ENCODE measurements at regions not wholly inside any gene's neighbourhood (a gene's known extent, or its start where the extent isn't known, plus 50 kb on each side); places are given as distances from the start of the nearest gene placed in this dataset.

DNA sequence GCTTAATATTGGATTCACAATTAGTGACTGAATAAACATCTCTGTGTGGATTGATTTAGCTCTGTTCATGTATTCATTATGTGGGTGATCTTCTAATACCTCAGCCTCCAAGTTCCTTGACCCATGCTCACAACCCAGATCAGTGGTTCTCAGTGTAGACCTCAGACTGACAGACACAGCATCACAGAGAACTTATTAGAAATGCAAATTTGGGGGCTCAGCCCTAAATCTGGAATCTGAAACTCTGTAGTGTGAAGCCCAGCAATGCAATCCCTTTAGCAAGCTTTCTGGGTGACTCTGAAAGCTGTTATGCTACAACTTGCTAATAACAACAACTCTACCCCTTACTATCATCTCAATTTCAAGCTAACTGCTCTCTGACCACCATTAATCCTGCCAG is 273.1 kb upstream of the FANCL start:
- ATAC-seq = no peak
- Histone ChIP-seq H3K4me1 (no peaks in the 10 kb centered on the region), H3K9me3 (no peaks in the 10 kb centered on the region), H3K36me3 (no peaks in the 10 kb centered on the region), H3K4me3 (no peak overlapping the region), H3K27ac (no peak overlapping the region), H3K27me3 (no peaks in the 10 kb centered on the region)
- TF ChIP-seq, protein P1, sequence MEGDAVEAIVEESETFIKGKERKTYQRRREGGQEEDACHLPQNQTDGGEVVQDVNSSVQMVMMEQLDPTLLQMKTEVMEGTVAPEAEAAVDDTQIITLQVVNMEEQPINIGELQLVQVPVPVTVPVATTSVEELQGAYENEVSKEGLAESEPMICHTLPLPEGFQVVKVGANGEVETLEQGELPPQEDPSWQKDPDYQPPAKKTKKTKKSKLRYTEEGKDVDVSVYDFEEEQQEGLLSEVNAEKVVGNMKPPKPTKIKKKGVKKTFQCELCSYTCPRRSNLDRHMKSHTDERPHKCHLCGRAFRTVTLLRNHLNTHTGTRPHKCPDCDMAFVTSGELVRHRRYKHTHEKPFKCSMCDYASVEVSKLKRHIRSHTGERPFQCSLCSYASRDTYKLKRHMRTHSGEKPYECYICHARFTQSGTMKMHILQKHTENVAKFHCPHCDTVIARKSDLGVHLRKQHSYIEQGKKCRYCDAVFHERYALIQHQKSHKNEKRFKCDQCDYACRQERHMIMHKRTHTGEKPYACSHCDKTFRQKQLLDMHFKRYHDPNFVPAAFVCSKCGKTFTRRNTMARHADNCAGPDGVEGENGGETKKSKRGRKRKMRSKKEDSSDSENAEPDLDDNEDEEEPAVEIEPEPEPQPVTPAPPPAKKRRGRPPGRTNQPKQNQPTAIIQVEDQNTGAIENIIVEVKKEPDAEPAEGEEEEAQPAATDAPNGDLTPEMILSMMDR (IDR thresholded peaks at IDR 0.05) = no peak
- intact Hi-C loops (cut with DNase I) = no loop called here
- DNase-seq = no peak

DNA sequence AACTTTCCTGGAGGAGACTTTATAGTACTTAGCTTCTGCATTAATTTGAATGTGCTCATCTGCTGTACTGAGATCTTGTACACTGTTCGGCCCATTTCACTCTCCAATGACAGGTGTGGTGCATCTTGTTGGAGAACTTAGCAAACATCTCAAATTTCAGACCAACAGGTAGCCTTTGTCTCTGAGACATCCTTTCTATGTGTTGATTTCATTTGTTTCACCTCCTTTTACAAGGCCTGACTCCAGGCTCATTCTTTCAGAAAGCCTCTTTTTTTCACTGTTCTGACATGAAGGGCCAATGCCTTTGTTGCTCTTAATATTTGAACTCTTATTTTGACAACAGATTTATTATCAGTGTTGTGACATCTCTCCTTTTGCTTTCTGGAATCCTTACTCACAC is 271.8 kb upstream of the FANCL start:
- intact Hi-C loops (cut with DNase I) = no loop called here
- H3K27me3 ChIP-seq = no peaks in the 10 kb centered on the region
- TF ChIP-seq, protein P1 (IDR thresholded peaks at IDR 0.05) = no peak
- no peak for ATAC-seq
- no peak for DNase-seq
- no peak overlapping the region for H3K27ac ChIP-seq
- WGBS, 2 donors = 91 to 97% methylated on average over 1 of the region's 1 CpG
- H3K4me1 ChIP-seq = no peaks in the 10 kb centered on the region
- H3K9me3 ChIP-seq = no peaks in the 10 kb centered on the region
- no peaks in the 10 kb centered on the region for H3K36me3 ChIP-seq
- H3K4me3 ChIP-seq = no peak overlapping the region

DNA sequence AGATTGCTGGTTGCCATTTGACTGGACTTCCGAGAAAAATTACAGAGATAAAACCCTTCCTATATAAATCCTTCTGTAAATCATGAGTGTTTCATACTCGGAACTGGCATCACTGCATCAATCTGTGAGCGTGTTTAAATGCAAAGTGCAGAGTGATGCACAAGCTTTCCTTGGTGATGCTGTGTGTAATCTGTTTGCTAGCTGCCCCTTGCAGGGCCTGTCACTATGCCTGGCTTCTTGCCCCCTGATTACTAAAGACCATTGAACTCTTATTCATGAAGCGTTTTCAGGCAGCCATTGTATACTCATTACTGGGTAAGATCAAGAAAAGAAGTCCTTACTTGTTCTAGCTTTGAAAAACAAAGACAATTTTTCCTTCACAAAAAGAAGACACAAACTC is 266.9 kb upstream of the FANCL start:
- 77 to 90% methylated on average over 4 of the region's 4 CpGs for WGBS, 2 donors
- no peak overlapping the region for H3K4me3 ChIP-seq
- TF ChIP-seq, protein P1 (IDR thresholded peaks at IDR 0.05) = no peak
- H3K36me3 ChIP-seq = no peaks in the 10 kb centered on the region
- DNase-seq = no peak
- H3K4me1 ChIP-seq = no peaks in the 10 kb centered on the region
- ATAC-seq = no peak
- intact Hi-C loops (cut with DNase I) = no loop called here
- H3K9me3 ChIP-seq = no peaks in the 10 kb centered on the region
- H3K27ac ChIP-seq = no peak overlapping the region
- H3K27me3 ChIP-seq = peaks cover 0 to 4% (median 0%) of the 10 kb centered on the region in 7 donors

DNA sequence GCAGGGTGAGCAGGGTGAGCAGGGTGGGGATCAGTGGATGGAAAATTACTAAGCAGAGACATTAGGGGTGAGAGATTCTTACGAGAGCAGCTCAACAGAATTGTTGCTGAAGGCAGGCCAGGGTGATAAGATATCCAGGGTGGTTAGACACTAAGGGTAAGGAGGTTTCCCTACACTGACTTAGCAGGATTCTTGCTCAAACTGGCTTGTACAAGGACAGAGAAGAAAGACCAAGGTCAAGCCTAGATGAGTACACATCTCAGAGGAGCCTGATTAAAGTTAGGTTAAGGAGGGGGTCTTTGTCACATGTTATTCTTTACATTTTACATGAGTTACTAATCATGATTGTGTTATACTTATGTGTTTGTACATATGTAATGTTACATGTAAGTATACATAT is 262.8 kb upstream of the FANCL start:
- ATAC-seq = no peak
- DNase-seq = no peak
- intact Hi-C loops (cut with DNase I) = no loop called here
- no peaks in the 10 kb centered on the region for H3K9me3 ChIP-seq
- H3K36me3 ChIP-seq = no peaks in the 10 kb centered on the region
- no peaks in the 10 kb centered on the region for H3K4me1 ChIP-seq
- H3K27me3 ChIP-seq = peaks cover 0 to 10% (median 0%) of the 10 kb centered on the region in 7 donors
- no peak overlapping the region for H3K27ac ChIP-seq
- WGBS, 2 donors = 47 to 54% methylated on average over 1 of the region's 1 CpG
- TF ChIP-seq, protein P1 (IDR thresholded peaks at IDR 0.05) = no peak
- no peak overlapping the region for H3K4me3 ChIP-seq

DNA sequence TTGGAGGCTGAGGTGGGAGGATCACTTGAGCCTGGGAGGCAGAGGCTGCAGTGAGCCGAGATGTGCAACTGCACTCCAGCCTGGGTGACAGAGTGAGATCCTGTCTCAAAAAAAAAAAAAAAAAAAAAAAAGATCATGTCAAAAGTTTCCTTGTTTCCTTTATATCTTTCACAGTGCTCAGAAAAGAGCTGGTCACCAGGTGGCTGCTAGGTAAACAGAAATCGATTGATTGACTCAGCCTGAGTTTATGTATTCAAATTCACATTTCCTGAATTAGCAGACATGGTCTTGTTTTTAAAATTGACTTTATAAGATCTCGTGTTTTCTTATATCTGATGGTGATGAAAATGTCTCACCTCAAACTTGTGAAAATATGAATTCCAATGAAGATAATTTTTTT is 261.8 kb upstream of the FANCL start:
- intact Hi-C loops (cut with DNase I) = no loop called here
- TF ChIP-seq, protein P1 (IDR thresholded peaks at IDR 0.05) = no peak
- 83 to 90% methylated on average over 3 of the region's 3 CpGs for WGBS, 2 donors
- Histone ChIP-seq H3K36me3 (no peaks in the 10 kb centered on the region), H3K9me3 (no peaks in the 10 kb centered on the region), H3K27ac (no peak overlapping the region), H3K4me1 (no peaks in the 10 kb centered on the region), H3K27me3 (peaks cover 0 to 10% (median 0%) of the 10 kb centered on the region in 7 donors), H3K4me3 (no peak overlapping the region)
- DNase-seq = no peak
- ATAC-seq = no peak

All from heart right ventricle (tissue), 16 donors.